BLaER1 treated with 17β-estradiol and CSF1 and Interleukin-3, amounts not matched to agents 10 nM and 100 nM (cell line): ENCODE measurements at regions not wholly inside any gene's neighbourhood (a gene's known extent, or its start where the extent isn't known, plus 50 kb on each side); places are given as distances from the start of the nearest gene placed in this dataset.

Experiments used
- H3K27ac ChIP-seq, 11 experiments: shearing (Covaris generic); formaldehyde crosslinking; 2 replicates each; pipeline ENCODE4 v1.8.1; 2022
- H3K27me3 ChIP-seq, 11 experiments: shearing (Covaris generic); formaldehyde crosslinking; 2 replicates each; pipeline ENCODE4 v1.8.1; 2022
- H3K36me3 ChIP-seq, 11 experiments: shearing (Covaris generic); formaldehyde crosslinking; 2 replicates each; pipeline ENCODE4 v1.8.1; 2022
- H3K4me1 ChIP-seq, 10 experiments: shearing (Covaris generic); formaldehyde crosslinking; 2 replicates each; pipeline ENCODE4 v1.8.1; 2022
- H3K4me2 ChIP-seq, 11 experiments: shearing (Covaris generic); formaldehyde crosslinking; 2 replicates each; pipeline ENCODE4 v1.8.1; 2022
- H3K4me3 ChIP-seq, 10 experiments: shearing (Covaris generic); formaldehyde crosslinking; 2 replicates each; pipeline ENCODE4 v1.8.1; 2022
- H3K9ac ChIP-seq, 11 experiments: shearing (Covaris generic); formaldehyde crosslinking; 2 replicates each; pipeline ENCODE4 v1.8.1; 2022
- H3K9me3 ChIP-seq, 11 experiments: shearing (Covaris generic); formaldehyde crosslinking; replicated peaks in 1 of 11; 2 replicates each; pipeline ENCODE4 v1.8.1; 2022
- H4K20me1 ChIP-seq, 11 experiments: shearing (Covaris generic); formaldehyde crosslinking; 2 replicates each; pipeline ENCODE4 v1.8.1; 2022
- Cebpa-rat ChIP-seq, 11 experiments: shearing (Covaris generic); IDR thresholded peaks; 2 replicates each; pipeline ENCODE4 v1.8.1; 2022

DNA sequence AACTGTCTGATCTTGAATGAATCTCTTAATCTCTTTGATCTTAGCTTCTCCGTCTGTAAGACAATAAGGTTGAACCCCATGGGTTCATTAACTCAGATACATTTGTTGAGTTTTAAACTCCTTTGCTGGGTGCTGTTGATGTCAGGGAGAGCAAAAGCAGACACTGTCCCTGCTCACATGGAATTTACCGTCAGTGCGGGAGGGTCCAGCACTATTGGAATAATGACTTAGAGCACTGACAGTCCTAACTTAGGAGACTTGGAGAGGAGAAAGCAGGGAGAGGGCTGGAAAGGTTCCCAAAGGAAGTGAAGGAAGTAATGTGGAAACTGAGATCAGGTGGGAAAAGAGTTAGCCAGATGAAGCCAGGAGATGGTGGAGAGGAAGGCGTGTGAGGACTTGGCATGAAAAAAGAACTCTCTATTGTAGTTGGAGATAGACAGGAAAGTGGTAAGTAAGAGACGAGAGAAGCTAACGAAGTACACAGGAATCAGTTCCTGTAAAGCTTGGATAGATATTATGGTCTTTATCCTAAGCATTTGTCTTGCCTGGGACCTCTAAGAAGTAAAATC is 141.4 kb upstream of the SERTAD2 start:
- peaks cover 0 to 10% (median 2%) of the 10 kb centered on the region in 10 experiments; a peak in 6 of 20 replicates for H3K4me1 ChIP-seq
- no peak overlapping the region for H3K4me3 ChIP-seq
- H3K27me3 ChIP-seq: no peaks in the 10 kb centered on the region
- H4K20me1 ChIP-seq: no peaks in the 10 kb centered on the region
- no peak for TF ChIP-seq Cebpa-rat (IDR thresholded peaks at IDR 0.05)
- H3K9me3 ChIP-seq: no peaks in the 10 kb centered on the region
- H3K36me3 ChIP-seq: no peaks in the 10 kb centered on the region
- H3K9ac ChIP-seq: no peak overlapping the region
- no peak overlapping the region for H3K27ac ChIP-seq
- H3K4me2 ChIP-seq: no peak overlapping the region

DNA sequence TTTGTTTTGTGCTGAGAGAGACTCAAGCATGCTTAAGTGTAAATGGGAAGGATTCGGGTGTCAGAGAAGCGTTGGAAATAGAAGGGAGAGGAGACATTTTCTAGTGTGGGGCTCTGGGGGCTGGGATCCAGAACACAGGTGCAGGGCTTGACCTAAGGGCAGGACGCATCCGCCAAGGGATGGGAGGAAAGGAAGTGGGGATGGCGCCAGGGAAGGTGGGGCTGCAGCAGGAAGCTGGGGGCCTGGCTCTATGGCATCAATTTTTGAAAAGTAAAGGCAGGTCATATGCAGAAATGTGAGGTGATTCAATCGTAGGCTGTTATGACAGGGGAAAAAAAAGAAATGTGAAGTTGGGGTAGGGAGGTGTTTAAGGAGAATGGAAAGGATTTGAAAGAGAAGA is 143.2 kb upstream of the SERTAD2 start:
- Histone ChIP-seq H3K9ac (no peak overlapping the region), H3K36me3 (no peaks in the 10 kb centered on the region), H3K27ac (no peak overlapping the region), H3K9me3 (no peaks in the 10 kb centered on the region), H3K4me2 (peak overlapping the region in 5 of 11 experiments; percentile 7 to 30 (median 24); a peak in 5 of 22 replicates), H3K4me3 (no peak overlapping the region), H3K27me3 (no peaks in the 10 kb centered on the region), H3K4me1 (peaks cover 0 to 10% (median 2%) of the 10 kb centered on the region in 10 experiments; a peak in 7 of 20 replicates), H4K20me1 (no peaks in the 10 kb centered on the region)
- no peak for TF ChIP-seq Cebpa-rat (IDR thresholded peaks at IDR 0.05)

GRCh38 chr2:64797881-64798575 is 144.3 kb upstream of the SERTAD2 start:
- Histone ChIP-seq H3K4me1 (peaks cover 0 to 10% (median 2%) of the 10 kb centered on the region in 10 experiments; a peak in 7 of 20 replicates), H3K36me3 (no peaks in the 10 kb centered on the region), H3K9me3 (no peaks in the 10 kb centered on the region), H4K20me1 (no peaks in the 10 kb centered on the region), H3K4me2 (no peak overlapping the region), H3K27ac (no peak overlapping the region), H3K9ac (no peak overlapping the region), H3K27me3 (no peaks in the 10 kb centered on the region), H3K4me3 (no peak overlapping the region)
- no peak for TF ChIP-seq Cebpa-rat (IDR thresholded peaks at IDR 0.05)

GRCh38 chr2:64799592-64800252 is 146.0 kb upstream of the SERTAD2 start:
- no peak for TF ChIP-seq Cebpa-rat (IDR thresholded peaks at IDR 0.05)
- H3K36me3 ChIP-seq: no peaks in the 10 kb centered on the region

GRCh38 chr2:64803776-64804175 is 150.1 kb upstream of the SERTAD2 start:
- Histone ChIP-seq H3K9ac (no peak overlapping the region), H4K20me1 (no peaks in the 10 kb centered on the region), H3K9me3 (no peaks in the 10 kb centered on the region), H3K4me1 (peaks cover 0 to 27% (median 0%) of the 10 kb centered on the region in 10 experiments; a peak in 7 of 20 replicates), H3K4me2 (no peak overlapping the region), H3K4me3 (no peak overlapping the region), H3K36me3 (no peaks in the 10 kb centered on the region), H3K27me3 (no peaks in the 10 kb centered on the region), H3K27ac (no peak overlapping the region)
- no peak for TF ChIP-seq Cebpa-rat (IDR thresholded peaks at IDR 0.05)

More at GRCh38 chr2:64799592-64800252, 146.0 kb upstream of the SERTAD2 start:
- H3K4me3 ChIP-seq: no peak overlapping the region
- H3K4me2 ChIP-seq: no peak overlapping the region
- H3K27ac ChIP-seq: no peak overlapping the region
- H3K4me1 ChIP-seq: peaks cover 0 to 10% (median 2%) of the 10 kb centered on the region in 10 experiments; a peak in 7 of 20 replicates
- no peak overlapping the region for H3K9ac ChIP-seq
- H3K27me3 ChIP-seq: no peaks in the 10 kb centered on the region
- H4K20me1 ChIP-seq: no peaks in the 10 kb centered on the region
- H3K9me3 ChIP-seq: no peaks in the 10 kb centered on the region

DNA sequence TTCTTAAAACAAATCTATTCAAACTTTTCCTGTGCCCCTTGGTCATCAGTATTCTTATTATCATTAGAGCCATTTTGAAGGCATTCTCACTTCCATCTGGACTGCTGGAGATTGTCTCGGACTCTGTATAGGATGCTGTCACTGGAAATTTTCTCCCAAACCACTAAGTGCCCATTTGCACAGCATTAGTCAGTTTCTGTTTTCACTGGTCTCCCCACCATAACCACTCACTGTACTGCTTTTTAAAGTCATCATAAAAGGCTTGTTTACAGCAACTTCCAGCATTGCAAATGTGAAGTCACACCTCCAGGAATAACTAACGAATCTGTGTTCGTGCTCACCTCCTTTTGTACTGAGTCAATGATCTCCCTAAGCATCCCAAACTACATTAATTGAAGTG is 150.9 kb upstream of the SERTAD2 start:
- Histone ChIP-seq H3K27ac (no peak overlapping the region), H3K9me3 (no peaks in the 10 kb centered on the region), H3K36me3 (no peaks in the 10 kb centered on the region), H3K4me2 (no peak overlapping the region), H3K4me1 (peaks cover 0 to 29% (median 0%) of the 10 kb centered on the region in 10 experiments; a peak in 7 of 20 replicates), H3K9ac (no peak overlapping the region), H3K4me3 (no peak overlapping the region), H4K20me1 (no peaks in the 10 kb centered on the region), H3K27me3 (no peaks in the 10 kb centered on the region)
- TF ChIP-seq Cebpa-rat (IDR thresholded peaks at IDR 0.05): no peak

- peak overlapping the region in 3 of 11 experiments; percentile 34 to 78 (median 73); a peak in 6 of 22 replicates for H3K4me2 ChIP-seq
- peaks cover 0 to 39% (median 7%) of the 10 kb centered on the region in 10 experiments; a peak in 17 of 20 replicates for H3K4me1 ChIP-seq
- H3K9me3 ChIP-seq: no peaks in the 10 kb centered on the region
- H3K27ac ChIP-seq: peak overlapping the region in 3 of 11 experiments; percentile 49 to 69 (median 59); a peak in 5 of 22 replicates
- TF ChIP-seq Cebpa-rat (IDR thresholded peaks at IDR 0.05): no peak
- H4K20me1 ChIP-seq: no peaks in the 10 kb centered on the region
- H3K27me3 ChIP-seq: no peaks in the 10 kb centered on the region
- H3K9ac ChIP-seq: no peak overlapping the region
- H3K4me3 ChIP-seq: no peak overlapping the region
- H3K36me3 ChIP-seq: no peaks in the 10 kb centered on the region
These were observed 153.7 kb upstream of the SERTAD2 start for GRCh38 chr2:64807417-64807816.

- no peak for TF ChIP-seq Cebpa-rat (IDR thresholded peaks at IDR 0.05)
- Histone ChIP-seq H3K9ac (no peak overlapping the region), H3K4me2 (peak overlapping the region in 3 of 11 experiments; percentile 34 to 78 (median 73); a peak in 6 of 22 replicates), H4K20me1 (no peaks in the 10 kb centered on the region), H3K27me3 (no peaks in the 10 kb centered on the region), H3K27ac (peak overlapping the region in 3 of 11 experiments; percentile 49 to 69 (median 59); a peak in 5 of 22 replicates), H3K36me3 (no peaks in the 10 kb centered on the region), H3K9me3 (no peaks in the 10 kb centered on the region), H3K4me3 (no peak overlapping the region), H3K4me1 (peaks cover 0 to 45% (median 11%) of the 10 kb centered on the region in 10 experiments; a peak in 17 of 20 replicates)
These were observed 154.4 kb upstream of the SERTAD2 start for GRCh38 chr2:64808092-64808491.

DNA sequence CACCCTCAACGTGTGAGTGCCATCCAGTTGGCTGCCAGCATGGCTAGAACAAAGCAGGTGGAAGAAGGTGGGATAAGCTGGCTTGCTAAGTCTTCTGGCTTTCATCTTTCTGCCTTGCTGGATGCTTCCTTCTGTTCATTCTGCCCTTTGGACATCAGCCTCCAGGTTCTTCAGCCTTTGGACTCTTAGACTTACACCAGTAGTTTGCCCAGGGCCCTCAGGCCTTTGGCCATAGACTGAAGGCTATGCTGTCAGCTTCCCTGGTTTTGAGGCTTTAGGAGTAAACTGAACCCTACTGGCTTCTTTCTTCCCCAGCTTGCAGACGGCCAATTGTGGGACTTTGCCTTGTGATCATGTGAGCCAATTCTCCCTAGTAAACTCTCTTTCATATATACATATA is 155.0 kb upstream of the SERTAD2 start:
- TF ChIP-seq Cebpa-rat (IDR thresholded peaks at IDR 0.05): no peak
- no peaks in the 10 kb centered on the region for H3K36me3 ChIP-seq
- no peak overlapping the region for H3K9ac ChIP-seq
- H3K4me2 ChIP-seq: 0 out of 22 replicates have a peak overlapping the region, but pooled peaks of 1 of the 11 experiments have one; percentile 78
- H4K20me1 ChIP-seq: no peaks in the 10 kb centered on the region
- no peaks in the 10 kb centered on the region for H3K27me3 ChIP-seq
- 0 out of 22 replicates have a peak overlapping the region, but pooled peaks of 1 of the 11 experiments have one; percentile 69 for H3K27ac ChIP-seq
- no peaks in the 10 kb centered on the region for H3K9me3 ChIP-seq
- no peak overlapping the region for H3K4me3 ChIP-seq
- peaks cover 0 to 46% (median 11%) of the 10 kb centered on the region in 10 experiments; a peak in 17 of 20 replicates for H3K4me1 ChIP-seq
